ENCODE measurements at regions not wholly inside any gene's neighbourhood (a gene's known extent, or its start where the extent isn't known, plus 50 kb on each side); places are given as distances from the start of the nearest gene placed in this dataset.
"Not testable (repeated sequence)": the region's sequence is repeated elsewhere in the genome, so short reads cannot be mapped to it uniquely, and the experiment has no call there.

DNA sequence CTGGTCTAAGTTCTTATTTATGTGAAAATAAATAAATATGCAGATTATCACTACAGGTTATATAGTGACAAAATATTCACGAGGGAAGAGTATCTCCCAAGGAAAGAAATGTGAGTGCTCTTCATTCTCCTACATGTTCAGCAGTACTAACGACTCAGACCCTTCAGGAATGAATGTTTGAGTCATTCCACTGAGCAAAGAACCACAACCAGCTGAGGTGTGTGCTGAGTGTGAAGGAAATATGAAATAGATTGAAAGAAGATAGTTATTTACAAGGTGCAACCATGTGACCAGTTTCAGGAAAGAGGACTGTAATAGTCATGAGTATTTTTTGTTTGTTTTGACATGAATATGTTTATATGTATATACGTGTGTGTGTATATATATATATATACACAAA is 228.7 kb downstream of the TUSC1 start:
- no peak for DNase-seq

DNA sequence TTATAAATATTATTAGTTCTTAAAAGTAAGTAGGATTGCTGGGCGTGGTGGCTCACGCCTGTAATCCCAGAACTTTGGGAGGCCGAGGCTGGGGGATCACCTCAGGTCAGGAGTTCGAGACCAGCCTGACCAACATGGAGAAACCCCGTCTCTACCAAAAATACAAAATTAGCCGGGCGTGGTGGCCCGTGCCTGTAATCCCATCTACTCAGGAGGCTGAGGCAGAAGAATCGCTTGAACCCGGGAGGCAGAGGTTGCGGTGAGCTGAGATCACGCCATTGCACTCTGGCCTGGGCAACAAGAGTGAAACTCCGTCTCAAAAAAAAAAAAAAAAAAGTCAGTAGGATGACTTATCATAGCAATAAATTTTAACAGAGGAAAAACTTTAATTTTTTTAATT is 232.5 kb downstream of the TUSC1 start:
- DNase-seq: not testable (repeated sequence)

DNA sequence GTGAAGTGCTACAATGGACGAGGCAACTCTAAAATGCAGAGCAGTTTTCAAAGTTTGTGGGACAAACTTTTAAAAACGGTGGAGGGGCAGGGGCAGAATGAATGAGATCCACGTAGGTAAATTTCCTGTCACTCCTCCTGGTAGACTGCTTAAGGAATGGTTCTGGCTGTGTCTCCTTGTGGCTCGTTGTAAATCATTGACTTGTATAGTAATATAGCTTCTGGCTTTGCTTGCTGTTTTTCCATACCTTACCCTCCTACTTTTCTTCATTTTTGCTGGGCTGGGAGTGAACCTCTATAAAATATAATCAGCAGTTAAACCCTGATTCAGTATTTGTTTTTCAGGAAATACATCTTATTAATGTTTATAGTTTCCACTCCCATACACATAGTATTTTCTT is 235.7 kb downstream of the TUSC1 start:
- no peak for DNase-seq

DNA sequence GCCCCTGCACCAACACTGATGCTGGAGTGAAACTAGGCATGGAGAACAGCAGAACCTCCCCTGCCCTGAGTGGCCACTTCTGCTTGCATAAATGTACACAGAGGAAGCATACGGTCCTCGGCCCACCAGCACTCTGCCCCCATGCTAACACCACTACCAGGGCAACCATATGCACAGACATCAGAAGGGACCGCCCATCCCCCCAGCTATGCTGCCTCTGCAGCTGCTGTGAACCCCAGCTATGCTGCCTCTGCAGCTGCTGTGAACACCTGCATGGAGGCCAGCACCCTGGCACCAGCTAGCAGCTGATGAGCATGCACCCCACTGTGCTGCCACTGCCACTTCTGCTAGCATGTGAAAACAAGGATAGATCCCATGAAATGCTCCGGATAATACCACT is 250.3 kb downstream of the TUSC1 start:
- DNase-seq: no peak

DNA sequence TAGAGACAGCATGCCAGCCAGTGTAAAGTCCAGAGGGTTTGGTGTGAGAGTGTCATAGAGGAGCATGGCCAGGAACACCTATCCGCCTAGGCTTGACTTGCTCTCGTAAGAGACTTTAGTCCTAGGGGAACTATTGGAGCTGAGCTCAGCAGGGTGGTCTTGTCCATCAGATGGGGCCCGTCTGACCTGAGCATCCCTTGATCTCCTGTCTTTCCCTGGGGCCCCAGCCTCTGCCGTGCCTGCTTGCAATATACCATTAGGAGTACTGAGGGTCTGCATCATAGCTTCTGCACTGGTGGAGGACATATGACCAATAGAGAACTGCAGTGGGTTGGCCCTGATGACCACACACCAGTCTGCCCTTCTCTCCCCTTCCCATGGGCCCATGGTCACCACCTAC is 251.0 kb downstream of the TUSC1 start:
- no peak for DNase-seq

DNA sequence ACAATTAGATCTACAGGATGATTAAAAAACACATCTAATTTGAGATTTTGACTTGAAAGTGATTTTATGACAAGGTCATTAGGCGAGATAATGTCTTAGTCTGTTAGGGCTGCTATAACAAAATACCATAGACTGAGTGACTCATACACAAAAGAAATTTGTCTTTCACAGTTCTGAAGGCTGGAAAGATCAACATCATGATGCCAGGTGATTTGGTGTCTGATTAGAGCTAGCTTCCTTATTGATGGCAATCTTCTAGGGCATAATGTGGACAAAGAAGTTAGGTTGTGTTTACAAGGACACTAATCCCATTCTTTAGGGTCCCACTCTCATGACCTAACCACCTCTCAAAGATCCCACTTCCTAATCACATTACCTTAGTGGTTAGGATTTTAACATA is 256.7 kb downstream of the TUSC1 start:
- no peak for DNase-seq

DNA sequence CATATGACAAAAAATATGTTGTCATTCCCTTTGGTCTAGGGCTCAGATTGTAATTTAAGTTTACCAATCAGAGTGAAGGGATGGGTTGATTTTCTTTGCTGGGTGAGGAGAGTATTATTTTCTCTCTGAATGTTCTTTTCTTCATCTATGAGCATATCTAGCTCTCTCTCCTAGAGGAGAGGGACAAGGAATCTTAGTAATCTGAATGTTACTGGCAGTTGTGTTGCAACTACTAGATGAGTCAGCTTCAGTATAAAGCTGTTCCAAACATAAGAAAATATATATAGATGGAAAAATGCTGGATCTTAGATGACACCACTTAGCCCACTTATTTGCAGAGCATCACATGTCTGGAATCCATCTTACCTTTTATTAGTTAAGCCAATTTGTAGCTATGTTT is 259.3 kb downstream of the TUSC1 start:
- DNase-seq: no peak

DNA sequence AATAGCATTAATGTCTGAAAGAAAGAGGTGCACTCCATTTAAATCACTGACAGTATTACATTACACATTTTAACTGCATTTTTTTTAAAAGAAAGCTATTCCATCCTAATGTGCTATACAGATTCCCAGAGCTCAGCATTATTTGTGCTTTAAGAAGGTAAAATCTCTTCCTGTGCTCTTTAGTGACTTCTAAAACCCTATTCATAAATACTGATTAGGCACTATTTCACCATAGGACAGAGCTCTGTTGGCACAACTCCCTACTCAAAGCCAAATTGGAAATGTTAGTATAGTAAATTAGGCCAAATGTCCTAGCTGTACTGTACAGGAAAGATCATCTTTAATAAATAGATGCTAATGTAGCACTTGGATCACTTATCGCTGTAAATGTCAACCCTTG is 262.5 kb downstream of the TUSC1 start:
- DNase-seq: no peak

DNA sequence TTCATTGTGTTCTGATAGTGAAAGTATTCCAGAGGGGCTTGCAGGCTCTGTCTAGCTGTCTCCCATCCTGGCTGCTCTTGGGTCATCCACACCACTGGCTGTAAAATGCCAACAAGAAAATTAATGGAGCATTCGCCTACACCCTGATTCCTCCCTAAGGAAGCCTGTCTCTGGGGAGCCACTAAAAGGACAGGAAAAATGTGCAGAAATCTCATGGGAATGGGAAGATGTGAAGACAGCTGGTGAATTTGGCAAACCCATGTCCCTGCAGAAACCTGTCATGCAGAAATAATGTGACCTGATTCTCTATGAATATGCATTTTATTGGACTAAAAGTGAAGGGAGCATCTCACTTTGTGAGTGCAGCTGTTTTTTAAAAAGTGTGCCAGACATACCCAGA is 265.6 kb downstream of the TUSC1 start:
- DNase-seq: no peak

DNA sequence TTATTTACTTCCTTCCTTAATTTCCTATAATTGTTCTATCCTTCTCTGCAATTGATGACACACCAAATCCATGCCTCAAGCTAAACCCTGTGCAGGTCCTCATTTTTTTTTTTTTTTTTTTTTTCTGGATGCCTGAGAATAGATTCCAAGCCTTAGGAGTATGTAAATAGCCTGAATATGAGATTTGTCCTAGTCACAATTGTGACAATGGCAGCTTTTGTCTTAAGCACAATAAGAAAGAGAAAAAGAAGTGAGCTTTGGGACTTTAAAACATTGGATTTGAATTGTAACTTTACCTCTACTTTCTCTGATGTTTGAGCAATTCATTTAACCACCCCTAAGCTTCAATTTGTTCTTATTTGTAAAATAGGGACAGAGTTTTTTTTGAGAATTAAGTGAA is 280.5 kb downstream of the TUSC1 start:
- DNase-seq: no peak

DNA sequence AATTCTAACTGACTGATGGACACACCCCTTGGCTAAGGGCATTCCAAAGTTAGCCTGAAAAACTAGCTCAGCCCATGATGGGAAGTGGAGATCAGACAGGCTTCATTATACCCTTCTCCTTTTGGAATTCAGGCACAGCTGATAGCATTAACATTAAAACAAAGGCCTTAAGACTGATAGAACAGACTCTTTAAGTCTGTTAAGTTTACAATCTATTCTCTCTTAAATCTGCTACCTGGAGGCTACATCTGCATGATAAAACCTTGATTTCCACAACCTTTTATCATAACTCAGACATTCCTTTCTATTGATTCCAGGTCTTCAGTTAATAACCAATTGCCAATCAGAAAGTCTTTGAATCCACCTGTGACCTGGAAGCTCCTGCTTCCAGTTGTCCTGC is 281.4 kb downstream of the TUSC1 start:
- DNase-seq: no peak

DNA sequence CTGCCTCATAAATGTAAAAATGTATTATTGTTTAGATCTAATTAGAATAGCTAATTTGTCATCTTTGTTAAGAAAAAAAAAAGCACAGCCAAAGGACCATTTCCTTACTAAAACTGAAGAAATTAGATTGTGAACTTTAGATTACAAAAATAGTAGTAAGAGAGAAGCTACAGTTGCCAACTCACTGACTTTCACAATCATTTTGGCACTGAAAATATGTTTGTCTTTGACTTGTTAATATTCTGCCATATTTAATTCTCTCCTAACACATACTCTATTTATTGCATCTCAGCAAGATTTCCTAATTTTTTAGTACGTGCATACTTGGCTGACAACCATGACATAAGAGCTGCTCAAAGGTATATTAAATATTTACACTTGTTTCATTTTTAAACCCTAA is 297.1 kb downstream of the TUSC1 start:
- DNase-seq: no peak

DNA sequence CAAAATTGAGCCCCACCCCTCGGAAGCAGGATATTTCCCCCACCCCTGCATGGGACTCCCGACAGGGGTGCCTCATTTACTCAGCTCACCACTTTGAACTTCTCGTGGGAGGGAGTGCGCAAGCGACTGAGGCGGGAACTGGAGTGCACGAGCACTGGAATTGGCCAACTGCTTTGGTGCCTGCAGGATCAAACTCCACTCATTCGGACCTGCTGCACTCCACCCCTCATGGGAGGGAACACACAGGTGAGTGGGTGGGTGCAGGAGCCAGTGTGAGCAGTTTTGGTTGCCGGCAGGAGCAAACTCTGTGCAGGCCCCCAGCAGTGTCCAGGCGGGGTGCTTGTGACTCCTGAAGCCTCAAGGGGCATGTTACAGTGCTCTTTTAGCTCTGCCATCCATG is 301.2 kb downstream of the TUSC1 start:
- DNase-seq: no peak

DNA sequence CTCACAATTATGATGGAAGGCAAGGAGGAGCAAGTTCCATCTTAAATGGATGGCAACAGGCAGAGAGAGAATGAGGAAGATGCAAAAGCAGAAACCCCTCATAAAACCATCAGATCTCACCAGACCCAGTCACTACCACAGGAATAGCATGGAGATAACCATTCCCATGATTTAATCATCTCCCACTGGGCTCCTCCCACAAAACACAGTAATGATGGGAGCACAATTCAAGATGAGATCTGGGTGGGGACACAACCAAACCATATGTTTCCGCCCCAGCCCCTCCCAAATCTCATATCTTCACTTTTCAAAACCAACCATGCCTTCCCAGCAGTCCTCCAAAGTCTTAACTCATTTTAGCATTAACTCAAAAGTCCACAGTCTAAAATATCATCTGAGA is 304.0 kb downstream of the TUSC1 start:
- DNase-seq: no peak

DNA sequence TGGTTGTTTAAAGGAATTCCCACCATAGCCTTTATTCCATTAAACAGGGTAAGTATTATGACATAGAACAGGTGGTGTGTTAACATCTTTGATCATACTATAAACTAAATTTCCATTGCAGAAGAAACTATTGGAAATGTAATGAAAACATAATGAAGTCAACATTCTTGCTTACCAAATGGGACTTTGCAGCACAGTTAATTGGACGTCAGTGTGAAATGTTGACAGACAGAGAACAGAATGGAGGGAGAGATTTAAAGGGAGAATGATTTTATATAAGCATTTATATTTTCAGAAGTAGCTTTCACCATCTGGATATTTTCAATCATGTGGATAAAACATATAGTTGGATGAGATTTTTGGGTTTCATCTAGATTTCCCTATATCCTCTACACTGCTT is 311.3 kb downstream of the TUSC1 start:
- DNase-seq: no peak

DNA sequence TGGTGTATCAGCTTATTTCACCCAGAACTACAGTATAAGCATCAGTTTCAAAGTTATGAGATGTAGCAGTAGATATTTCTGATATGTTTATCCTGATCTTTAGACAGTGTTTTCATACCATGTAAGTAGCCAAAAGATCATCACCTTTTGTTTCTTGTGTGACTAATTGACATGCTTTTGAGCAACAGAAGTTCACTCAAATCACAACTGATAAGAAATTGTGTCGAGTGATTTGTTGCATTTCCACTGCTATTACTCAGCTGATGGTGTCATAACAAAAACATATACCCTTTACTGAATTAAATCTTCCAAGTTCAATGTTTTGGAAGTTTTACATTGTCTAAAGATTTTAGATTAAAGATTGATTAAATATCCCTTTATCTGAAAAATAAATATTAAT is 324.5 kb downstream of the TUSC1 start:
- no peak for DNase-seq

DNA sequence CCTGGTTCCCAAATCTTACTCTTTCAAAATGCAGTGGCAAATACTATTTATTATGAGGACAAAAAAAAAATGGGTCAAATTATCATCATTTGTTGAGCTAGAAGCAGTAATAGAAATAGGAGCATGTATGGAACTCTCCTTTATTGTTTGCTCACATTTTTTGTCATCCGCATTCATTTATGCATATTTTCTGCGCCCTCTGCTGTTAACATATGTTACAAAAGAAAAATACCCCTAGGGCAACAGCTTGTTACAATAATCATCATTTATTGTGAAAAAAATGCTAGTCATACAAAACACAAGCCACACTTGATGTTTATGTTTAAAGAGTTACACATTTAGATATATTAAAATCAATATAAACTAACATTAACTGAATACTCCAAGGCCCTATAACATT is 328.2 kb downstream of the TUSC1 start:
- no peak for DNase-seq

DNA sequence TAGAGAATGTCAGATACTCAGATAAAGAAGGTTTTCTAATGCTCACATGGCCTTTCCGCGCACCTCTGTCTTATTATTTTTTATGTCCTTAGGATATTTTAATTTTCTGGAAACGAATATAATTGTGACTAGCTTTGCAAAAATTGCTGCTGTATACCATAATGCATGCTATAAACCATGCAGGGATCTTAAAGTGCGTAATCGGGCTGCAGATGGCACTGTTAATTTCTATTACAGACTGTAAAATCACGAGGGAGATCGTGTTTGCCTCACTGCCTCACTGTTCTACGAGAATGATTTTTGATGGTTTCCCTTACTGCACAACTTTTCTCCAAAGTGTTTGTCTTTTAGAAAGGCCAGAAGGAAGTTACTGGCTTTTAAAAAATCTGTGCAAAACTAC is 356.1 kb downstream of the TUSC1 start:
- no peak for DNase-seq

DNA sequence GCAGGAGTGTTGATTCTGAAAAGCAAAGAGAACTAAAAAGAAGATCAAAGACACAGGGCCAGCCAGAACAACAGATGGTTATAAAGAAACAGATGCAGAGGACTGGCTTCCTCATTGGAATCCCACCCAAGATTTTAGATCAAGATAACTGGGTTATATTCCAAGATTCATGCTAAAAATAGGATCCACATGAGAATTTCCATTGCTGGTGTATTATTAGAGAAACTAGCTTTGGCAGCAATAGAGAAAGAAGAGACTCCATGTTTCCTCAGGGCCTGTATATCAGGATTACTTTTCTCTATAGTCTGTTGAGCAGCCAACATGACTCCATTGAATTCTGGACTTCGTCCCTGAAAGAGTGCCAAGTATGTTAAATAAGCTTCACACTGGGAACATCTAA is 367.3 kb downstream of the TUSC1 start:
- DNase-seq: no peak

DNA sequence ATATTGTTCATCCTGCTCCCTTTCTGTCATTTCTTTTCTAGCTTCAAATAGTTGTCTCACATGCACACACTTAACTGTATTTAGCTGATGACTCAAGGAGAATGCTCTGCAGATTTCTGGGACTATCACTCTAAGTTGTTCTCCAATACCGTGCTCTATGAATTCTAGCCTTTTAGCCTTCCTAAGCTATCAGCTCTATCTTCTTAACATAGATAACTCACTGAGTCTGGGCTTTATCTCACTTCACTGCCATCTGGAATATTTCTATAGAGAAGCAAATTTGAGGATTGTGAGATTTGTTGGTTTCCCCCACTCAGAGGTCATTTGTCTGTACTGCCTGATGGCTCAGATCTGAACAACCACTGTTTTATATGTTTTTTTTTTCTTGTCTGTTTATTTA is 369.7 kb downstream of the TUSC1 start:
- DNase-seq: no peak

DNA sequence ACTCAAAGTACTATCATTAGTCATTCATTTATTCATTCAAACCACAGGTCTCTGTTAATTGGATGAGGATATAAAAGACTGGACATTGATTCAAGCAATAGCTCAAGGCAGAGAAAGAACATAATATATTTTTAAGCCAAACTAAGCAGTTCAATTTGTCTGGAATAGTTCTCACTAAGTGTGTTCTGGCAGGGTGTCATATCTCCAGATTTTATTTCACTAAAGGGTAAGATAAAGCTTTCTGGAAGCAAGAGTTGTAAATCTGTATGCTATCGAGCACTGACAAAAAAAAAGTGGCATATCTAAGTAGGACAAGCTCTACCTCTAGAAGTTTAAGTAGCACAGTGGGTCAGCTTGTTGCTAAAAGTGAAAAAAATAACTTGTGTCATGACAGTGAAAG is 375.6 kb downstream of the TUSC1 start:
- DNase-seq: no peak

DNA sequence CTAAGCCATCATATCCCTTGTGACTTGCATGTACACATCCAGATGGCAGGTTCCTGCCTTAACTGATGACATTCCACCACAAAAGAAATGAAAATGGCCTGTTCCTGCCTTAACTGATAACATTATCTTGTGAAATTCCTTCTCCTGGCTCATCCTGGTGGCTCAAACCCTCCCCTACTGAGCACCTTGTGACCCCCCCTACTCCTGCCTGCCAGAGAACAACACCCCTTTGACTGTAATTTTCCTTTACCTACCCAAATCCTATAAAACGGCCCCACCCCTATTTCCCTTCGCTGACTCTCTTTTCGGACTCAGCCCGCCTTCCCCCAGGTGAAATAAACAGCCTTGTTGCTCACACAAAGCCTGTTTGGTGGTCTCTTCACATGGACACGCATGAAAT is 390.0 kb downstream of the TUSC1 start:
- not testable (repeated sequence) for DNase-seq

DNA sequence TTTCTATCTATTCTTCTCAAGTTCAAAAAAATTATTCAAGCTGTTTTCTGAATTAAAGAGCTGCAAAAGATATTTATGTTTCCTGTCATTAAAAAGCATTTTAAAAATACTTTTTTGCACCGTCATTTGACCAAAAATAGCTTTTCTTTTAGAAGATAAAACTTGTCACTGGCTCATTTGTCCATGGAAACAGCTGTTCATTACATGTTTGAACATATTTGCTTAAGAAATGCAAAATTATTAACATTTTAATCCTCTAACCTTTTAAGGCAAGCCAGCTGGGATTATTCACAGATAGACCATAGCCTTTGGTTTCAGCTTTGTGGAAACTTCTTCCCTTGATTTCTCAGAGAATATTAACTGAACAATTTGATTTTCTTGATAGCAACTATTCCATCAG is 393.9 kb downstream of the TUSC1 start:
- no peak for DNase-seq

DNA sequence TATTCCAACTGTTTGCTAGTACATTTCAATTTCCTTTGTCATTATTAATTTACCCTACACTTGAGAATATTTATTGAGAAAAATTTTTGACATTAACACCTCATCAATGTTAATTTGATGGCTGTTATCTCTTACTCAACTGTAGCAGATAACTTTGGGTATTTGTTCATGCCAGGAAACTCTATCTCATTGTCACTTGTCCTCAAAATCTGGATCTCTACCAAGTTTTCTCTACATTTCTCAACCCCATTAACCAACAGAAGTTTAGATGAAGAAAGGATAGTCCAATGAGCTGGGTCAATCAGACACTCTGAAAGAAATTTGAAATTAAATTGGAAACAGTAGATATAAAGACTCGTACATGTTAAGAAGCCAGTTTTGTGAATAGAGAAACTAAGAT is 395.3 kb downstream of the TUSC1 start:
- DNase-seq: no peak

DNA sequence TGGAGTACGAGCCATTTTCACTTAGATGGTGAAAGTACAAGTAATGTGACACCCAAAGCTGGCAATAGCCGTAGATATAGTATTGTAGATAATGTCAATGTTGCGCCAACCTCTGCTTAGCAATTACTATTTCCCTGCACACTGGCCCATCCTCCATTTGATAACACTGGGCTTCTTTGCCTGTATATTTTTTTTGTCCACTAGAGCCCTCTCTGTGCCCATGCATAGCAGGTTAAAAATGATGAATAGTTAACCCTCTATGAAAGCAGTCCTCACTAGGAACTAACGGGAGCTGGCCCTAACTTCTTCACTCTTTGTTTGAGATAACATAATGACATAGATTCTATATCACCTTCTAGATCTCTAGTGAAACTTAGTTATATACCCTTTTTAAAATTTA is 416.8 kb downstream of the TUSC1 start:
- DNase-seq: no peak

DNA sequence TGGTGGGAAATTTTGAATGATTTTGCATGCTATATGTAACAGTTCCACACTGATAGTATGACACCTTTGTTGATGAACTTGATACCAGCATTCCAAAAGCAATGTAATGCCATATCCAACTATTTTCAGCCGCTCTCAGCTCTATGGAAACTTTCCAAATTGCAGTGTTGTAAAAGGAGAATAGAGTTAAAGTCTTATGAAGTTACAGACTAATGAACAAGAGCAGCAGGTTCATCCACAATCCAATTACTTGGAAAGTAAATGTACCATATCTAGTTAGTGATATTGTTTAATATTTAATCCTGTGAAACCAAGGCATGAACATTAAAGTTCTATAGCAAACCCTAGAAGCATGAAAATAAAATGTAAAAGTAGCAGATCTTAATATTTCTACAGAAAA is 418.2 kb downstream of the TUSC1 start:
- DNase-seq: no peak
